ENCODE measurements at regions not wholly inside any gene's neighbourhood (a gene's known extent, or its start where the extent isn't known, plus 50 kb on each side); places are given as distances from the start of the nearest gene placed in this dataset.
"Not testable (repeated sequence)": the region's sequence is repeated elsewhere in the genome, so short reads cannot be mapped to it uniquely, and the experiment has no call there.

DNA sequence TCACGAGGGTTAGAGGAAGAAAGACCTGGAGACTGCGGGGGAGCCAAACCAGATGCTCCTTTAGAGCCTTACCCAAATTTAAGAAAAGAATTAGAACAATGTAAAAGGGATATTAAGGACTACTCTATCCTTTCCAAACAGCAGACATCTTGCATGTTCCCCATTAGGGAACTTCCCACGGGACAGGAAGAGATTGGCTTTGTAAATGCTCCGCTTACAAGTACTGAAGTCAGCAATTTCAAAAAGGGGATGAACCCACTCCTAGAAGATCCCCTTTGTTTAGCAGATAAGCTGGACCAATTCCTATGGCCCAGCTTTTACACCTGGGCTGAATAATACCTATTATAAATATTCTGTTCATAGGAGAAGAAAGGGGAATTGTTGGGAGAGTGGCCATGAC lies 74.2 kb downstream of the APOBEC1 start:
- ATAC-seq (no peak), DNase-seq (no peak)
- no peaks in the 10 kb centered on the region for H3K36me3 Mint-ChIP-seq (ENCODE audit: low read depth)
- no peaks in the 10 kb centered on the region for H3K9me3 Mint-ChIP-seq (ENCODE audit: low read depth)
- no peak overlapping the region for H3K27ac Mint-ChIP-seq
- H3K4me1 Mint-ChIP-seq, result no peaks in the 10 kb centered on the region
- H3K4me3 Mint-ChIP-seq, result no peak overlapping the region
- CTCF ChIA-PET, result no interaction called here
- POLR2A ChIA-PET, result no interaction called here
- peaks cover 10% of the 10 kb centered on the region for H3K27me3 Mint-ChIP-seq
- intact Hi-C loops (cut with DNase I, micrococcal nuclease), result no loop called here

DNA sequence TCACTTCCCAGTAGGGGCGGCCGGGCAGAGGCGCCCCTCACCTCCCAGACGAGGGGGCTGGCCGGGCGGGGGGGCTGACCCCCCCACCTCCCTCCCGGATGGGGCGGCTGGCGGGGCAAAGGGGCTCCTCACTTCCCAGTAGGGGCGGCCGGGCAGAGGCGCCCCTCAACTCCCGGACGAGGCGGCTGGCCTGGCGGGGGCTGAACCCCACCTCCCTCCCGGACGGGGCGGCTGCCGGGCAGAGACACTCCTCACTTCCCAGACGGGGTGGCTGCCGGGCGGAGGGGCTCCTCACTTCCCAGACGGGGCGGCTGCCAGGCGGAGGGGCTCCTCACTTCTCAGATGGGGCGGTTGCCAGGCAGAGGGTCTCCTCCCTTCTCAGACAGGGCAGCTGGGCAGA lies 75.6 kb downstream of the APOBEC1 start:
- intact Hi-C loops (cut with DNase I, micrococcal nuclease); H3K36me3 Mint-ChIP-seq (ENCODE audit: low read depth); DNase-seq; CTCF ChIA-PET; ATAC-seq; H3K4me3 Mint-ChIP-seq; H3K9me3 Mint-ChIP-seq (ENCODE audit: low read depth); POLR2A ChIA-PET; H3K4me1 Mint-ChIP-seq; H3K27ac Mint-ChIP-seq: not testable (repeated sequence)
- H3K27me3 Mint-ChIP-seq, result peaks cover 11% of the 10 kb centered on the region

DNA sequence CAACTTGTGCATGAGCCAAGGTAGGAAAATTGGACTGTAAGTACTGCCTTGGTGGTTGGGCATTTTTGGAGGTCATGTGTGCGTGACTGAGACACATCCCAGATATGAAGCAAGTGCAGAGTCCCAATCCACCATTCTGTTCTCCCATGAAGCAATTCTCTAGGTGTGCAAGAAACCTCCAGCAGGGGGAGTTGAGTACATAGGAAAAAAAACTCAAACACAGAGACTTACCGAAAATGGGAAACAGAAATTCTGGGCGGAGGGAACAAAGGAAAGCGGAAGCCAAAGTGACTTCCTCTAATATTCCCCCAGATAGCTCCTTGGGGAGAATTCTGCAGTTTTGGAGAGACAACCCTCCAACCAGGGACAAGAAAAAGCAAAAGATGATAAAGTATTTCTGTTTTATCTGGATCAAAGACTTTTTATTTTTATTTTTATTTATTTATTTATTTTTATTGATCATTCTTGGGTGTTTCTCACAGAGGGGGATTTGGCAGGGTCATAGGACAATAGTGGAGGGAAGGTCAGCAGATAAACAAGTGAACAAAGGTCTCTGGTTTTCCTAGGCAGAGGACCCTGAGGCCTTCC lies 76.9 kb downstream of the APOBEC1 start:
- ATAC-seq, result peak; percentile 39

DNA sequence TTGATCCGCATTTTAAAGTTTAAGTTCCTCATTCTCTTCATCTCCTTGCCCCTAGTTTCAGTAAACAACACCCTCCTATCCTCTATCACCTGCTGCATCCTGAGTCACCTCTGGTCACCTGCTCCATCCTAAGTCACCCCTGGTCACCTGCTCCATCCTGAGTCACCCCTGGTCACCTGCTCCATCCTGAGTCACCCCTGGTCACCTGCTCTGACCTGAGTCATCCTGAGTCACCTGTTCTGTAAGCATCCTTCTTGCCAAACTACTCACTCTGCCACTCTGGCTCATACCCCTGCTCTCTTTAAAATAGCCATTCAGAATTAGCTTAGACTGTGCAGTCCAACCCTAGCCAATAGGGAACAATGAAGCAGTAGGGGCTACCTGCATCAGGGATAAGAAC lies 80.6 kb upstream of the CD163 start:
- peak; percentile 46 for DNase-seq
- peaks cover 20% of the 10 kb centered on the region for H3K27me3 Mint-ChIP-seq
- H3K4me1 Mint-ChIP-seq; H3K36me3 Mint-ChIP-seq (ENCODE audit: low read depth); H3K9me3 Mint-ChIP-seq (ENCODE audit: low read depth); intact Hi-C loops (cut with DNase I, micrococcal nuclease); H3K4me3 Mint-ChIP-seq; H3K27ac Mint-ChIP-seq; POLR2A ChIA-PET: not testable (repeated sequence)
- CTCF ChIA-PET, result interaction anchor here (0.6 to 1.0 kb wide), 3 partner anchors 44 to 239 kb away, joined by 3 to 4 read pairs (median 3); no protein-coding TSS in a partner anchor
- ATAC-seq, result peak; percentile 53

More for the DNA sequence above, 76.9 kb downstream of the APOBEC1 start:
- peaks cover 17% of the 10 kb centered on the region for H3K27me3 Mint-ChIP-seq
- H3K4me3 Mint-ChIP-seq; H3K9me3 Mint-ChIP-seq (ENCODE audit: low read depth); H3K27ac Mint-ChIP-seq; H3K36me3 Mint-ChIP-seq (ENCODE audit: low read depth); H3K4me1 Mint-ChIP-seq; POLR2A ChIA-PET: not testable (repeated sequence)
- intact Hi-C loops (cut with DNase I, micrococcal nuclease), result loop anchor here (1.0 kb wide), 1 partner anchor 49 kb away; no protein-coding TSS in a partner anchor
- CTCF ChIA-PET, result interaction anchor here (1.8 kb wide), 1 partner anchor 49 kb away, joined by 6 read pairs; no protein-coding TSS in a partner anchor
- DNase-seq, result peak; percentile 62

DNA sequence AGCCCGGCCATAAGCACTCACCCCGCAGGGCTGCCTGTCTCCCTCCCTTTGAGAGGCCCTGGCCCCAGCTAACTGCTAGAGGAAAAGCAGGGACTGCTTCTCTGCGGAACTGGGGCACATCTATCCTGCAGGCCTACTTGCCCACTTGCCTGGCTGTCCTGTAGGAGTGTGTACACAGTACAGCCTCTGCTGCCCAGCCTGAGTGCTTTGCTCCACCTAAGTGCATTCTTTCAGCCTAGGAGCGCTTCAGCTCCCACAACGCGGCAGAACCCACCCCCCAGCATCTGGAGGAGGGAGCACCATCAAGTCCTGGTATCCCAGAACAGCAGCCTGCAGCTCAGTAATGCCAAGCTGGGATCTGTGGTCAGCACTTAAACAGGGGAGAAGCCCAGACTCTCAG lies 79.9 kb upstream of the CD163 start:
- peaks cover 6% of the 10 kb centered on the region for H3K4me1 Mint-ChIP-seq
- POLR2A ChIA-PET, result no interaction called here
- peaks cover 20% of the 10 kb centered on the region for H3K27me3 Mint-ChIP-seq
- intact Hi-C loops (cut with DNase I, micrococcal nuclease), result no loop called here
- CTCF ChIA-PET, result interaction anchor here (1.0 to 1.3 kb wide), 2 partner anchors 32 to 43 kb away, joined by 3 read pairs; no protein-coding TSS in a partner anchor
- no peak for ATAC-seq
- no peak for DNase-seq
- H3K36me3 Mint-ChIP-seq (ENCODE audit: low read depth), result no peaks in the 10 kb centered on the region
- H3K9me3 Mint-ChIP-seq (ENCODE audit: low read depth), result peaks cover 10% of the 10 kb centered on the region
- H3K4me3 Mint-ChIP-seq, result no peak overlapping the region
- H3K27ac Mint-ChIP-seq, result no peak overlapping the region

DNA sequence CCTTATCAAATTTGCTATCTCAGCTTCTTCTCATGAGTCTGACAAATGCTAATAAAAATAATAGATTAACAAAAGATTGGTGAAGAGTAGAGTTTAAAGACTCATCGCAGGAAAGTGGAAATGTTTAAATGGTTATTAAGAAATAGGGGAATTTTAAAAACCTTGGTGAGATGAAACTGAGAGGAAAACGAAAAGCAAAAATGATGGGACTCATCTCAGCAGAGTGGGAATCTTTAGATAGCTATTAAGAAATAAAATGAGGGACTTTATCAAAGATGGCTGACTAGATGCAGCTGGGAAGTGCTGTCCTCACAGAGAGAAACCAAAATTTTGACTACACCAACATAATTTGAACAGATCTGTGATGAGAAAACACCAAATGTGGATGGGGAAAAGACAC lies 79.2 kb upstream of the CD163 start:
- no peak for ATAC-seq
- H3K9me3 Mint-ChIP-seq (ENCODE audit: low read depth), result peaks cover 11% of the 10 kb centered on the region
- CTCF ChIA-PET, result interaction anchor here (0.7 to 1.4 kb wide), 3 partner anchors 8 to 51 kb away, joined by 3 read pairs; no protein-coding TSS in a partner anchor

DNA sequence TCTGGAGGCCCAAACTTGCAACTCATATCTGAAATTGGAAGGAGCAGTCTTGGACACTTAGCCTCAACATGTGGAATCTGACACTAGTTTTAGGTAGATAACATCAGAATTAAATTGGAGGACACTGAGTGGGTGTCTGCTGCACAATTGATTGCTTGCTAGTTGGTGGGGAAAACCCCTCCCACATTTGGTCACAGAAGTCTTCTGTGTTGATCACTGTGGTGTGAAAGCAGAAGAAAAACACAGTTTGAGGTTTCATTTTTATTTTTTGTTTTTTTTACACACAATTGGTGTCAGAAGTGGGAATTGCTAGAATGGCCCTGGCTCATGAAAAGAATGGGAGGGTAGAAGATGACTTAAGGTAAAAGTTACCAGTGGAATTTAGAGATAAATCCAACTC lies 78.0 kb upstream of the CD163 start:
- intact Hi-C loops (cut with DNase I, micrococcal nuclease), result no loop called here
- DNase-seq, result no peak
- peaks cover 6% of the 10 kb centered on the region for H3K4me1 Mint-ChIP-seq
- POLR2A ChIA-PET, result no interaction called here
- H3K9me3 Mint-ChIP-seq (ENCODE audit: low read depth), result peaks cover 11% of the 10 kb centered on the region
- H3K27ac Mint-ChIP-seq, result no peak overlapping the region
- H3K4me3 Mint-ChIP-seq, result no peak overlapping the region
- ATAC-seq, result no peak
- H3K36me3 Mint-ChIP-seq (ENCODE audit: low read depth), result no peaks in the 10 kb centered on the region
- peaks cover 16% of the 10 kb centered on the region for H3K27me3 Mint-ChIP-seq
- CTCF ChIA-PET, result interaction anchor here (1.4 kb wide), 1 partner anchor 52 kb away, joined by 3 read pairs; no protein-coding TSS in a partner anchor

More for the DNA sequence above, 79.2 kb upstream of the CD163 start:
- Mint-ChIP-seq H3K27me3 (peaks cover 19% of the 10 kb centered on the region), H3K27ac (no peak overlapping the region), H3K36me3 (ENCODE audit: low read depth) (no peaks in the 10 kb centered on the region), H3K4me3 (no peak overlapping the region), H3K4me1 (peaks cover 6% of the 10 kb centered on the region)
- POLR2A ChIA-PET, result no interaction called here
- intact Hi-C loops (cut with DNase I, micrococcal nuclease), result no loop called here
- no peak for DNase-seq

DNA sequence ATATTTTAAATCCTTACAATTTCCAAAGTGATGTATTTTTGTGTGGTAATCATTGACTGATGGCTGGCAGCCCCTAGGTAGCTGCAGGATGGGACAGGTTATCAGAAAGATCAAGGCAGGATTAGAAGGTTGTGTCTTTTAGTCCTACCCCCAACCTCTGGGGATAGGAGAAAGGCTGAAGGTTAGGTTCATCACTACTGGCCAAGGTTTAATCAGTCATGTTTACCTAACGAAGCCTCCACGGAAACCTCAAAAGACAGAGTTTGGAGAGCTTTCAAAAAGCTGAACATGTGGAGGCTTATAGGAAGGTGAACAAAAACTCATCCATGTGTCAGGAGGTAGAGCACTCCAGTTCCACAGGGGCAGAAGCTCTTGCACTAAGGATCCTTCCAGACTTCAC lies 77.5 kb upstream of the CD163 start:
- no peaks in the 10 kb centered on the region for H3K36me3 Mint-ChIP-seq (ENCODE audit: low read depth)
- CTCF ChIA-PET, result interaction anchor here (0.7 kb wide), 1 partner anchor 37 kb away, joined by 3 read pairs; no protein-coding TSS in a partner anchor
- intact Hi-C loops (cut with DNase I, micrococcal nuclease), result no loop called here
- peaks cover 11% of the 10 kb centered on the region for H3K9me3 Mint-ChIP-seq (ENCODE audit: low read depth)
- POLR2A ChIA-PET, result no interaction called here
- H3K4me1 Mint-ChIP-seq, result peaks cover 6% of the 10 kb centered on the region
- no peak overlapping the region for H3K27ac Mint-ChIP-seq
- peaks cover 16% of the 10 kb centered on the region for H3K27me3 Mint-ChIP-seq
- no peak overlapping the region for H3K4me3 Mint-ChIP-seq
- no peak for DNase-seq
- no peak for ATAC-seq

DNA sequence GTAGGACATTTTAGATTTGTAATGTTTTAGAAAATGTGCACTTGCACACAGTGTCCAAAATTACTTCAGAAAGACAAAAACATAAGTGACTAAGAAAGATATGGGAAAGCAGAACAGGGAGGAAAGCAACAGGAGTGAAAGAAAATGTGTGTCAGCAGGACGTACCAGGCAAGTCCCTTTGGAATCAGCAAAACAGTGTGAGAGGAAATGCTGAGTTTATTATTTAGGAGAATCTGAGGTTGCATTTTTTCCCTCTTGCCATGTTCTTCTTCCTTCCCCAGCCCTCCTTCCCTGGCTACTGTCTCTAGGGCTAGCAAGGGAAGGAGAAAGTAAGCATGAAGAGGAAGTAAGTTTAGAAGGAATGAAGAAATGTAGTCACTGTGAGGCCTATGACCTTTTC lies 67.7 kb upstream of the CD163 start:
- ChIA-PET CTCF (no interaction called here), POLR2A (no interaction called here)
- H3K27ac Mint-ChIP-seq, result no peak overlapping the region
- DNase-seq (no peak), ATAC-seq (no peak)
- intact Hi-C loops (cut with DNase I, micrococcal nuclease), result no loop called here
- H3K9me3 Mint-ChIP-seq (ENCODE audit: low read depth), result no peaks in the 10 kb centered on the region
- no peaks in the 10 kb centered on the region for H3K36me3 Mint-ChIP-seq (ENCODE audit: low read depth)
- H3K4me3 Mint-ChIP-seq, result no peak overlapping the region
- no peaks in the 10 kb centered on the region for H3K4me1 Mint-ChIP-seq
- H3K27me3 Mint-ChIP-seq, result peaks cover 24% of the 10 kb centered on the region

DNA sequence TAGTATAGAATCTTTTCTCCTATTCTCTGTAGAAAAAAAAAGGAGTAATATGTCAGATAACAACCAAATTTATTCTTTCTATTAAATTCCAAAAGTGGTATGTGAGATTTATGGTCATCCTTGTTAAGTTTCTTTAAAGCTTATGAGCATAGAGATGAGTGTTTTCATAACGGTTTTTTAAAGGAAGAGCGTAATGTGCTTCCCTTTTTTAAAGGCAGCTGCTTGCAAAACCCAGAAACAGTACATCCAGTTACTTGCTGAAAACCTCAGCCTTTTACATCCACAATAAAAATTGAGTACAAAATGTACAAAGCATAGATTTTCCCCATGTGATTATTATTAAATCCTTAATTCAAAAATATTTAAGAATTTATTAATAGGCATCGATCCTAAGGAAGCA lies 53.6 kb upstream of the CD163 start:
- no peak overlapping the region for H3K4me3 Mint-ChIP-seq

DNA sequence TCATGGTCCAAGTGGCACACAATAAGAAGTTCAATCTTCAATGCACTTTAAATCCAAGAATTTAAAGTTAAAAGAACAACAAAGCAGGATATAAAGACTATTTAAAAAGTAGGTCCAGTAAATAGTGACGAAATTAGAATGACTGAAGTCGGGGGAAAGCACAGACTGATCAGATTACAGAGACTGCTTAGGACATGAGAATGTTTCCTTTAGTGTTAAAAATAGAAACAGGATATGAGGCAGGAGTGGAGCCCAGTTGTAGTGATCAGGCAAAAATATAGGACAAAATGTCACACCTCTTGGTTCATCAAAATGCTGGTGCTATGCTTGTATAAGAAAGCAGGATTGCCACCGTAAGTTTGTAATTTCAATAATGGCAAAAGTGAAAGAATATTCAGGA lies 52.2 kb upstream of the CD163 start:
- ATAC-seq, result no peak
- no peak overlapping the region for H3K4me3 Mint-ChIP-seq
- intact Hi-C loops (cut with DNase I, micrococcal nuclease), result no loop called here
- POLR2A ChIA-PET, result no interaction called here
- DNase-seq, result no peak
- no peaks in the 10 kb centered on the region for H3K36me3 Mint-ChIP-seq (ENCODE audit: low read depth)
- CTCF ChIA-PET, result no interaction called here
- peaks cover 7% of the 10 kb centered on the region for H3K9me3 Mint-ChIP-seq (ENCODE audit: low read depth)
- peaks cover 5% of the 10 kb centered on the region for H3K27me3 Mint-ChIP-seq
- H3K4me1 Mint-ChIP-seq, result no peaks in the 10 kb centered on the region
- H3K27ac Mint-ChIP-seq, result no peak overlapping the region

More for the DNA sequence above, 53.6 kb upstream of the CD163 start:
- intact Hi-C loops (cut with DNase I, micrococcal nuclease), result no loop called here
- CTCF ChIA-PET, result no interaction called here
- Mint-ChIP-seq H3K27me3 (peaks cover 8% of the 10 kb centered on the region), H3K9me3 (ENCODE audit: low read depth) (no peaks in the 10 kb centered on the region), H3K4me1 (no peaks in the 10 kb centered on the region), H3K27ac (no peak overlapping the region), H3K36me3 (ENCODE audit: low read depth) (no peaks in the 10 kb centered on the region)
- POLR2A ChIA-PET, result interaction anchor here (0.6 kb wide), 1 partner anchor 346 kb away, joined by 3 read pairs; no protein-coding TSS in a partner anchor
- DNase-seq (no peak), ATAC-seq (no peak)

DNA sequence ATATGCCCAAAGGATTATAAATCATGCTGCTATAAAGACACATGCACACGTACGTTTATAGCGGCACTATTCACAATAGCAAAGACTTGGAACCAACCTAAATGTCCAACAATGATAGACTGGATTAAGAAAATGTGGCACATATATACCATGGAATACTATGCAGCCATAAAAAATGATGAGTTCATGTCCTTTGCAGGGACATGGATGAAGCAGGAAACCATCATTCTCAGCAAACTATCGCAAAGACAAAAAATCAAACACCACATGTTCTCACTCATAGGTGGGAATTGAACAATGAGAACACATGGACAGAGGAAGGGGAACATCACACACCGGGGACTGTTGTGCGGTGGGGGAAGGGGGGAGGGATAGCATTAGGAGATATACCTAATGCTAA lies 51.3 kb upstream of the CD163 start:
- H3K9me3 Mint-ChIP-seq (ENCODE audit: low read depth); intact Hi-C loops (cut with DNase I, micrococcal nuclease); POLR2A ChIA-PET: not testable (repeated sequence)

More for the DNA sequence above, 51.3 kb upstream of the CD163 start:
- H3K27me3 Mint-ChIP-seq; ATAC-seq; H3K27ac Mint-ChIP-seq; DNase-seq; CTCF ChIA-PET; H3K36me3 Mint-ChIP-seq (ENCODE audit: low read depth); H3K4me1 Mint-ChIP-seq; H3K4me3 Mint-ChIP-seq: not testable (repeated sequence)

Data from activated CD4-positive, alpha-beta T cell treated with anti-CD3 and anti-CD28 coated beads for 36 hours (primary cell).